Heart left ventricle (tissue), 13 donors: ENCODE measurements at regions not wholly inside any gene's neighbourhood (a gene's known extent, or its start where the extent isn't known, plus 50 kb on each side); places are given as distances from the start of the nearest gene placed in this dataset.

ENCODE experiments used
- CTCF ChIP-seq, 12 donors: fragments of 200-600 bp; sonication (generic) in 4 of 12; IDR thresholded peaks; one replicate each; pipeline versions ENCODE4 v1.5.0 to v1.8.0; 2018 to 2022; ENCODE audit warnings: antibody characterized with exemption in 12 of 12, mild to moderate bottlenecking in 5 of 12
- POLR2A ChIP-seq, 2 donors: fragments of 450-650 bp; IDR thresholded peaks; one replicate each; pipeline ENCODE4 v1.6.1; 2017; ENCODE audit warnings: antibody characterized with exemption in 2 of 2, mild to moderate bottlenecking in 2 of 2, moderate library complexity in 2 of 2
- donor health status: ischemic (EF 13 %, LVEDD 7.1; RV severe dilation, severe dysfunction).
- donor health status: DM: no; HTN: yes; CAD: no.
- donor health status: DM: no; HTN: no; CAD: no.
- donor health status: ischemic (EF 25% LVEDD 6.9; RV normal size, moderate dysfunction).
- donor health status: ischemic (EF 25% LVEDD 5.7; RV mildly dilated, moderate dysfunction).
- donor health status: ischemic (EF 35%, LVEDD 5.7; RV mildly dilated, moderate dysfunction).
- donor health status: nonischemic (EF 11% LVEDD 7.7; RV severe dilation, severe dysfunction).
- donor health status: DM: yes; HTN: yes; CAD: no.
- donor health status: PGD.
- donor health status: ischemic (EF 29% LVEDD 5.4; RV normal size, mild dysfunction).
- donor health status: nonischemic (EF 23%, LVEDD 6.1; RV moderate dilation, normal function).

- no peak for TF ChIP-seq POLR2A (IDR thresholded peaks at IDR 0.05)
- no peak for TF ChIP-seq CTCF (IDR thresholded peaks at IDR 0.05)
These were observed 388.4 kb upstream of the RASGEF1B start for GRCh38 chr4:81860111-81860510.
